Liver (tissue), 3 donors: ENCODE measurements at regions not wholly inside any gene's neighbourhood (a gene's known extent, or its start where the extent isn't known, plus 50 kb on each side); places are given as distances from the start of the nearest gene placed in this dataset.

Experiments used
- CTCF ChIP-seq: fragments of 150-350 bp; IDR thresholded peaks from 2 replicates; pipeline ENCODE4 v1.5.1; 2017; ENCODE audit warnings: improper control_type of control experiment, low read depth, low read length; ENCODE audit not compliant: missing input control
- GABPA ChIP-seq, 2 donors: IDR thresholded peaks in 1 of 2; conservative IDR thresholded peaks in 1 of 2; 2 replicates each; pipeline ENCODE4 v1.6.1; 2016; ENCODE audit warnings: antibody characterized with exemption in 2 of 2, mild to moderate bottlenecking in 1 of 2, moderate library complexity in 1 of 2
- MAX ChIP-seq: IDR thresholded peaks from 2 replicates; pipeline ENCODE4 v1.6.1; 2016; ENCODE audit warnings: antibody characterized with exemption
- REST ChIP-seq: IDR thresholded peaks from 2 replicates; pipeline ENCODE4 v1.6.1; 2016; ENCODE audit warnings: antibody characterized with exemption, mild to moderate bottlenecking
- RXRA ChIP-seq, 2 donors: IDR thresholded peaks; 2 replicates each; pipeline ENCODE4 v1.6.1; 2017 to 2018; ENCODE audit warnings: antibody characterized with exemption in 2 of 2, mild to moderate bottlenecking in 1 of 2
- TAF1 ChIP-seq: conservative IDR thresholded peaks from 2 replicates; pipeline ENCODE4 v1.6.1; 2016; ENCODE audit warnings: antibody characterized with exemption, mild to moderate bottlenecking
- donor health status: healthy.
- donor health status: healthy.

- TF ChIP-seq CTCF (no peak), TAF1 (no peak), GABPA (IDR thresholded peaks at IDR 0.05 in 1 of 2, conservative IDR thresholded peaks at IDR 0.05 in 1 of 2) (no peak), MAX (no peak), REST (no peak), RXRA (IDR thresholded peaks at IDR 0.05) (no peak)
Observed at GRCh38 chr18:51802569-51803428, 537.2 kb upstream of the DCC start.
